ENCODE measurements at regions not wholly inside any gene's neighbourhood (a gene's known extent, or its start where the extent isn't known, plus 50 kb on each side); places are given as distances from the start of the nearest gene placed in this dataset.

GRCh38 chr4:189131118-189131517 lies 809.6 kb upstream of the FRG1 start:
- Mint-ChIP-seq H3K36me3 (ENCODE audit: low read depth) (no peaks in the 10 kb centered on the region), H3K9me3 (peaks cover 5% of the 10 kb centered on the region), H3K4me3 (no peak overlapping the region), H3K27ac (no peak overlapping the region), H3K4me1 (ENCODE audit: low read depth) (no peaks in the 10 kb centered on the region), H3K27me3 (no peaks in the 10 kb centered on the region)
- ChIA-PET POLR2A (no interaction called here), CTCF (no interaction called here)
- H3K4me3 ChIP-seq (ENCODE audit: low read length): no peak overlapping the region
- H3K9me3 ChIP-seq (ENCODE audit: control insufficient read depth in 1 of 2, insufficient read depth in 1 of 2, low read length in 2 of 2): no peaks in the 10 kb centered on the region
- no peak overlapping the region for H3K27ac ChIP-seq (ENCODE audit: low read depth in 1 of 2, low read length in 2 of 2)
- no peak for TF ChIP-seq CTCF (IDR thresholded peaks at IDR 0.05)
- intact Hi-C loops (cut with DNase I, micrococcal nuclease): no loop called here
- ATAC-seq (ENCODE audit: poor library complexity) (no peak), DNase-seq (no peak)
- H3K36me3 ChIP-seq (ENCODE audit: insufficient read depth, low read length): no peaks in the 10 kb centered on the region
- H3K27me3 ChIP-seq (ENCODE audit: control insufficient read depth in 1 of 2, insufficient read depth in 2 of 2, low read length in 2 of 2): no peaks in the 10 kb centered on the region
- H3K4me1 ChIP-seq (ENCODE audit: insufficient read depth, low read length): no peaks in the 10 kb centered on the region

- Mint-ChIP-seq H3K36me3 (ENCODE audit: low read depth) (no peaks in the 10 kb centered on the region), H3K27ac (no peak overlapping the region), H3K4me3 (no peak overlapping the region), H3K4me1 (ENCODE audit: low read depth) (no peaks in the 10 kb centered on the region), H3K9me3 (peaks cover 5% of the 10 kb centered on the region), H3K27me3 (no peaks in the 10 kb centered on the region)
- TF ChIP-seq CTCF (IDR thresholded peaks at IDR 0.05): no peak
- H3K36me3 ChIP-seq (ENCODE audit: insufficient read depth, low read length): no peaks in the 10 kb centered on the region
- H3K27me3 ChIP-seq (ENCODE audit: control insufficient read depth in 1 of 2, insufficient read depth in 2 of 2, low read length in 2 of 2): no peaks in the 10 kb centered on the region
- no peaks in the 10 kb centered on the region for H3K4me1 ChIP-seq (ENCODE audit: insufficient read depth, low read length)
- ChIA-PET POLR2A (no interaction called here), CTCF (no interaction called here)
- no peak overlapping the region for H3K4me3 ChIP-seq (ENCODE audit: low read length)
- intact Hi-C loops (cut with DNase I, micrococcal nuclease): no loop called here
- H3K27ac ChIP-seq (ENCODE audit: low read depth in 1 of 2, low read length in 2 of 2): no peak overlapping the region
- ATAC-seq (ENCODE audit: poor library complexity): no peak
- no peak for DNase-seq
- no peaks in the 10 kb centered on the region for H3K9me3 ChIP-seq (ENCODE audit: control insufficient read depth in 1 of 2, insufficient read depth in 1 of 2, low read length in 2 of 2)
These were observed 804.2 kb upstream of the FRG1 start for GRCh38 chr4:189136462-189136861.

GRCh38 chr4:189143263-189143952 lies 797.3 kb upstream of the FRG1 start:
- Mint-ChIP-seq H3K9me3 (peaks cover 7% of the 10 kb centered on the region), H3K27ac (no peak overlapping the region), H3K27me3 (no peaks in the 10 kb centered on the region), H3K4me3 (no peak overlapping the region), H3K4me1 (ENCODE audit: low read depth) (no peaks in the 10 kb centered on the region), H3K36me3 (ENCODE audit: low read depth) (no peaks in the 10 kb centered on the region)
- H3K4me3 ChIP-seq (ENCODE audit: low read length): no peak overlapping the region
- H3K27ac ChIP-seq (ENCODE audit: low read depth in 1 of 2, low read length in 2 of 2): no peak overlapping the region
- H3K27me3 ChIP-seq (ENCODE audit: control insufficient read depth in 1 of 2, insufficient read depth in 2 of 2, low read length in 2 of 2): no peaks in the 10 kb centered on the region
- no peak for TF ChIP-seq CTCF (IDR thresholded peaks at IDR 0.05)
- no peak for DNase-seq
- ChIA-PET CTCF (no interaction called here), POLR2A (no interaction called here)
- intact Hi-C loops (cut with DNase I, micrococcal nuclease): no loop called here
- no peak for ATAC-seq (ENCODE audit: poor library complexity)
- peaks cover 0 to 16% of the 10 kb centered on the region in 2 experiments for H3K9me3 ChIP-seq (ENCODE audit: control insufficient read depth in 1 of 2, insufficient read depth in 1 of 2, low read length in 2 of 2)
- H3K4me1 ChIP-seq (ENCODE audit: insufficient read depth, low read length): no peaks in the 10 kb centered on the region
- H3K36me3 ChIP-seq (ENCODE audit: insufficient read depth, low read length): no peaks in the 10 kb centered on the region

All from CD4-positive, alpha-beta T cell (primary cell).